ENCODE measurements at regions not wholly inside any gene's neighbourhood (a gene's known extent, or its start where the extent isn't known, plus 50 kb on each side); places are given as distances from the start of the nearest gene placed in this dataset.

- no peak for DNase-seq
Observed at GRCh38 chr19:30130356-30131122, 188.5 kb downstream of the URI1 start.

DNA sequence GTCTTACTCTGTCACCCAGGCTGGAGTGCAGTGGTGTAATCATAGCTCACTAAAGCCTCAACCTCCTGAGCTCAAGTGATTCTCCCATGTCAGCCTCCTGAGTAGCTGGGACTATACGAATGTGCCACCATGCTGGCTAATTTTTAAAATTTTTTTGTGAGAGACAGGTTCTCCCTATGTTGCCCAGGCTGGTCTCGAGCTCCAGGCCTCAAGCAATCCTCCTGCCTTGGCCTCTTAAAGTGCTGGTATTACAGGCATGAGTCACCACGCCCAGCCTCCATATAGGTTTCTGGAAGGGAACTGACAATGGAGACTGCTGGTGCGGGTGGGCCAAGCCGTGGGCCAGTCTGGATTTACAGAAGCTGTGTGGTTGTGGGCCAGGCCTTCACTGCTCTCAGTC lies 189.2 kb downstream of the URI1 start:
- DNase-seq = no peak

DNA sequence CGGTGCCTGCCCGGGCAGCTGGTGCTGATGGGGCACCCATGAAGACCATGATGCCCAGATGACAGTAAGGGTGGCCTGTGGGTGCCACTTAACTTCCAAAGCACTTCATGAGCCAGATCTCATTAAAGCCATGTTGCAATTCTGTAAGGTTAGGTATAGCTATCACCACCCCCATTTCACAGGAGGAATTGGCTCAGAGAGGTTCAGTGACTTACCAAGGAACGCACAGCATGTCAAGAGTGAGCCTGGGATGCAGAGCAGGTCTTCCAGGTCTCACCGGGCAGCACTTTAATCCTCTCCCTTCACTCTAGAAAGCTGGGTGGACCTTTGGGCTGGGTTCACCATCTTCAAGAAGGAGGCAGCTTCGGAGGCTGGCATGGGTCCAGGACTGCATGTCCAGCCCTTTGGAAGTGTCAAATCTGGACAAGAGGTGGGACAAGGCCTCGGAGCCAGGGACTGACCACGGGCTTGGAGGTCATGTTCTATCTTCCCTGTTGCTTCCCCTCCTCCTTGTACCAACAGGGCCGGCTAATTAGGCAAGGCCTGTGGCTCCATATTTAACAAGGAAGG lies 189.8 kb downstream of the URI1 start:
- no peak for DNase-seq

DNA sequence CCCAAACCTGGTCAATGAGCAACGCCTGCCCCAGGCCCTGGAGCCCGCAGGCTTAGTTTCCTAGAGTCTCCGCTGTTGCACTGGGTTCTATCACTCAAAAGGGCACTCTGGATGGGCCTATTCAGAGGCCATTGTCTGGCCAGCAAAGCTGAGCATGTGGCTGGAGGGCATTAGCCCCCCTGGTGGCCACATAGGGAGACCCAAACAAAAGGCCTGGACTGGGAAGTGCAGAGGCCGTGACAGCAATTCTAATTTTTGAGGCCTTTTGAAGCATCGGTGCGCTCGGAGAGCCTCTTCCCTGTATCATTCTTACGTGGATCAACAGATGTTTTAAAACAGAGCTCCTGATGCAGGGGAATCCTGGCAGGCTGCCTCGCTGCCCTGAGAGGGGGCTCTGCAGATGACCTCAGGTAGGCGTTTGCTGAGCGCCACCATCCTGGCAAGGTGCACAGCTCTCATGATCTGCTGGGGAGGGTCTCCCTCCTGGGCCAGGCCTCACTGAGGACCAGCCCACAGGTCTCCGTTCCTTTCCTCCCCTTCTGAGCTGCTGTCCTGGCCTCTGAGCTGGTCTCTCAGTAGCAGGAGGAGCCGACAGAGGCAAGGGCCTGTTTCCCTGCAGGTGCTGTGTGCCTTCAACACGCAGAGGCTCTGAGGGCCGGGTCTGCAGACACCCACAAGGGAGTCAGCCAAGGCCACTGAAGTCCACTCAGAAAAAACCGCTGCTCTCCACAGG lies 190.5 kb downstream of the URI1 start:
- DNase-seq = no peak

DNA sequence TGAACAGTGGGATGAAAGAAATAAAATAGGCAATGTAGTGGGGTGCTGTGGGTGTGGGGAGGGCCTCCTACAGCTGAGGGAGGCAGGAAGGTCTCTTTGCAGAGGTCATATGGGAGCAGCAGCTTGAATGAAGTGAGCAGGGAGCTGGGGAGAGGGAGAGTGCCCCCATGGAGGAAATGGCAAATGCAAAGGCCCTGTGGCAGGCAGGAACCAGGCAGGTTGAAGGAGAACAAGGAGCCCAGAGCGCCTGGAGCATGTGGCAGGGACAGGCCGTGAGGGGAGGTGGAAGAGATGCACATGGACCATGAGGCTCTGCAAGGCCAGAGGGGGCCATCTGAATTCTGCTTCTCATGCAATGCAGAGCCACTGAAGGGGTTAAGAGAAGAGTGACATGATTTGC lies 191.8 kb downstream of the URI1 start:
- no peak for DNase-seq

- no peak for DNase-seq
Observed at GRCh38 chr19:30135093-30135757, 193.2 kb downstream of the URI1 start.

DNA sequence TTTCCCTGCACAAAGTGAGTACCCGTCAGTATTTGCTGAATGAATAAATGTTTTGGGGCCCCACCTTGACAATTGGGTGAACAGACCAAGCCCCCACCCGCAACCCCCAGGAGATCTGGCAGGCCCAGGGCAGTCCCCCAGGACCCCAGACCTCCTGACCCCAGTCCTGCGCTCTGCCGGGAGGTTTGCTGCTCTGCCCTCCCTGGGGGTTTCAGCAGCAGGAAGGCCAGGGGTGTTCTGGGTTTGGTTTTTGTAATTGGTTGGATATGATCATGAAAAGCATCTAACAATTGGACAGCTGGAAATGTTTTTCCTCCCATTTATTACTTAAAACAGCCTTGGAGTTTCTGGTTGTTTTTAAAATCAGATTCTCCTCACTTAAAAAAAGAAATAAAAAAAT lies 193.8 kb downstream of the URI1 start:
- no peak for DNase-seq

- DNase-seq = no peak
Observed at GRCh38 chr19:30136611-30137195, 194.7 kb downstream of the URI1 start.

- DNase-seq = no peak
Observed at GRCh38 chr19:30137747-30138146, 195.7 kb downstream of the URI1 start.

DNA sequence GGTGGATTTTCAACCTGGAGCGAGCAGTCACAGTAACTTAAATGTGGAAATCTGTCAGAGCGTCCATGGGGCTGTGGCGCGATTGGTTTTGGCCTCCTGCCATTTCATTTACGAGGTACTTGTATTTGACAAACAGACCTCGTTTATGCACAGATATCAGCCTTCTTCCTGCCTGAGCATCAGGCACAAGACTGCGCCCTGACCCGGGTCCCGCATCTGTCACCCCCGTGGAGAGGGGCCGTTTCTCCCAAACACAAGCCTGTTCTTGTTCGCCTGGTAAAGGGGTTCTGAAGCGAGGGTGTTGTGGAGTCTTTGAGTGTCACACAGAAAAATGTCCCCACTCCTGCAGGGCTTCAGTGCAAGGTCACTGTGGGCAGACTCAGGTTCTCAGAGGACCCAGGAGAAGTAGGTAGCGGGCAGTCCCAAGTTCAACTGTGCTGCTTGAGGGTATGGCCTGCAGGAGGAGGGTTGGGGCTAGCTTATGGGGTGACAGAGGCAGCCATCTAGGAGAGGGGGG lies 202.3 kb downstream of the URI1 start:
- no peak for DNase-seq

GRCh38 chr19:30144802-30145201 lies 202.8 kb downstream of the URI1 start:
- no peak for DNase-seq

DNA sequence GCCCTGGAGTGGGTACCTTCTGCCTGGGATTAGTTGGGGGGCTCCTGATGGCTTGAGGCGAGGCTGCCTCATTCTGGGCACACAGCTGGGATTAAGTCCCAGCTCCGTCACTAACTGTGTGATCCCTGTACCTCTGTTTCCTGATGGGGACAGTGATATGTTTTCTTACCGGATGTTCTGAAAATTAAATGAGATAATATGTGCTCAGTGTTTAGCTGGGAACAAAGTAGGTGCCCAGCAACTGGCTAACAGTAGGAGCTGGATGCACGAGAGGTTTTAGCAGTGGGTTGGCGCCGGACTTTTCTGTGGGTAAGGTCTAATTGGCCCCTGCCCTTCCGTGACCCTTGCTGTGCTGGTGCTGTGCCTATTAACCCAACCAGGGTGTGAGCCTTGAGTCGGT lies 203.4 kb downstream of the URI1 start:
- no peak for DNase-seq

DNA sequence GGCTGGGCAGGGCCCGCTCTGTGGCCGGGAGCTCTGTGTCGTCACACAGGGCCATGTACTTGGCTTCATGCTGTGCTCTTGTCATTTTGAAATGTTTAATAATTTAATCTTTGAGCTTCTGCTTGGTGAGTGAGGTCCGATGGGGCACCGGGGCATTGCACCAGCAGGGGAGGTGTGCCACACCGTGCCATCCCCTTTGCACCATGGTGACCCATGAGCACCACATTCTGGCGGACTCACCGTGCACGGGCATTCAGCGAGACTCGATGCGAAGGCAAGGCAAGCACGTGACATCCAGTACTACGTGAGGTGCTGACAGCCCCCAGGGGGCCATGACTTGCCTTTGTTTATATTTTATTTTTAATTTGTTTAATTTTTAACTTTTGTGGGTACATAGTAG lies 204.3 kb downstream of the URI1 start:
- no peak for DNase-seq

- no peak for DNase-seq
Observed at GRCh38 chr19:30148039-30148790, 206.2 kb downstream of the URI1 start.

- no peak for DNase-seq
Observed at GRCh38 chr19:30148803-30149202, 206.8 kb downstream of the URI1 start.

GRCh38 chr19:30149300-30149699 lies 207.3 kb downstream of the URI1 start:
- no peak for DNase-seq

DNA sequence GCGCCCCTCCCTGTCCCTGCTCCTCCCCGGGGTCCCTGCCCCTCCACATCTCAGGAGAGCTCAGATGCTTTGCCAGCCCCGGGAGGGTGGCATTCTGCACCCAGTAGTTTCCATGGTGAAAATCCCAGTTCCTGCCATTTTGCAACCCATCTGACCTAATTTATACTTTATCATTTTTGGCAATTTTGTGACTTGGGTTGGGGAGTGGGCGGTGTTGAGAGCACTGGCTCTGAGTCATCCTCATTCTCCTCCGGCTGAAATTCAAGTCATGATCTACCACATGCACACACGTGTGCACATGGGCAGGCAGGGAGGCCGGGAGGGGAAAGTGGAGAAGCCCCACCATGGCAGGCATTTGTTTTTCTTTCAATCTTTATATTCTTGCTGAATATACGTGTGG lies 208.6 kb downstream of the URI1 start:
- no peak for DNase-seq

GRCh38 chr19:30151081-30151480 lies 209.0 kb downstream of the URI1 start:
- DNase-seq = no peak

- no peak for DNase-seq
Observed at GRCh38 chr19:30152510-30153291, 210.7 kb downstream of the URI1 start.

- no peak for DNase-seq
Observed at GRCh38 chr19:30153326-30154210, 211.5 kb downstream of the URI1 start.
